ENCODE measurements at regions not wholly inside any gene's neighbourhood (a gene's known extent, or its start where the extent isn't known, plus 50 kb on each side); places are given as distances from the start of the nearest gene placed in this dataset.

GRCh38 chr6:51398793-51399192, 580.1 kb downstream of the TFAP2B start:
- ATAC-seq: no peak
- TF ChIP-seq ZNF8 (CRISPR knock-in tag; IDR thresholded peaks at IDR 0.05) (no peak), ZNF70 (CRISPR knock-in tag; IDR thresholded peaks at IDR 0.05) (no peak), ZFP3 (CRISPR knock-in tag; IDR thresholded peaks at IDR 0.05) (no peak)
- TF ChIP-seq, protein P1, sequence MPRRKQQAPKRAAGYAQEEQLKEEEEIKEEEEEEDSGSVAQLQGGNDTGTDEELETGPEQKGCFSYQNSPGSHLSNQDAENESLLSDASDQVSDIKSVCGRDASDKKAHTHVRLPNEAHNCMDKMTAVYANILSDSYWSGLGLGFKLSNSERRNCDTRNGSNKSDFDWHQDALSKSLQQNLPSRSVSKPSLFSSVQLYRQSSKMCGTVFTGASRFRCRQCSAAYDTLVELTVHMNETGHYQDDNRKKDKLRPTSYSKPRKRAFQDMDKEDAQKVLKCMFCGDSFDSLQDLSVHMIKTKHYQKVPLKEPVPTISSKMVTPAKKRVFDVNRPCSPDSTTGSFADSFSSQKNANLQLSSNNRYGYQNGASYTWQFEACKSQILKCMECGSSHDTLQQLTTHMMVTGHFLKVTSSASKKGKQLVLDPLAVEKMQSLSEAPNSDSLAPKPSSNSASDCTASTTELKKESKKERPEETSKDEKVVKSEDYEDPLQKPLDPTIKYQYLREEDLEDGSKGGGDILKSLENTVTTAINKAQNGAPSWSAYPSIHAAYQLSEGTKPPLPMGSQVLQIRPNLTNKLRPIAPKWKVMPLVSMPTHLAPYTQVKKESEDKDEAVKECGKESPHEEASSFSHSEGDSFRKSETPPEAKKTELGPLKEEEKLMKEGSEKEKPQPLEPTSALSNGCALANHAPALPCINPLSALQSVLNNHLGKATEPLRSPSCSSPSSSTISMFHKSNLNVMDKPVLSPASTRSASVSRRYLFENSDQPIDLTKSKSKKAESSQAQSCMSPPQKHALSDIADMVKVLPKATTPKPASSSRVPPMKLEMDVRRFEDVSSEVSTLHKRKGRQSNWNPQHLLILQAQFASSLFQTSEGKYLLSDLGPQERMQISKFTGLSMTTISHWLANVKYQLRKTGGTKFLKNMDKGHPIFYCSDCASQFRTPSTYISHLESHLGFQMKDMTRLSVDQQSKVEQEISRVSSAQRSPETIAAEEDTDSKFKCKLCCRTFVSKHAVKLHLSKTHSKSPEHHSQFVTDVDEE (CRISPR knock-in tag; IDR thresholded peaks at IDR 0.05): no peak

DNA sequence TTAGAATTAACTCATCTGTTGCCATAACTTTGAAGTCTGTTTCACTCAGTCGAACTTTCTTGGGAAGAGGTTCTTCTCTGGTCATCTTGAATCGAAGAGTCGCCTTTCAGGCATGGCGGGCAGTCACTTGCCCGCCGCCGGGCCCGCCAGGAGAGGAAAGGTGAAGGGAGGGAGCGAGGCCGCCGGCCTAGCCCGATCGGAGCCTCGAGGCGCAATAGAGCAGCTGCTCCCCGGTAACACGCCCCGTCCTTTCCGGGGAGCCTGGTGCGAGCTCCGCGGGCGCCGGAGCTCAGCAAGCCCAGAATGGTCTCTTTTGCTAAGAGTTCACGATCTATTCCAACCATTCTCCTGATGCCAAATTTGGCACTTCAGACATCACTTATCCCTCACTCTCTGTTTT, 591.8 kb downstream of the TFAP2B start:
- ATAC-seq: no peak
- no peak for TF ChIP-seq SNAI2 (CRISPR knock-in tag; IDR thresholded peaks at IDR 0.05)
- no peak for TF ChIP-seq ESRRG (CRISPR knock-in tag; IDR thresholded peaks at IDR 0.05)
- TF ChIP-seq PATZ1 (CRISPR knock-in tag; IDR thresholded peaks at IDR 0.05; ENCODE audit: borderline replicate concordance): no peak
- no peak for TF ChIP-seq CSRNP3 (CRISPR knock-in tag; IDR thresholded peaks at IDR 0.05)
- no peak for TF ChIP-seq GLIS3 (CRISPR knock-in tag; IDR thresholded peaks at IDR 0.05)
- TF ChIP-seq ARNTL (CRISPR knock-in tag; IDR thresholded peaks at IDR 0.05; ENCODE audit: borderline replicate concordance, low read depth): no peak
- no peak for TF ChIP-seq ZFP3 (CRISPR knock-in tag; IDR thresholded peaks at IDR 0.05)
- TF ChIP-seq POU6F1 (CRISPR knock-in tag; IDR thresholded peaks at IDR 0.05; ENCODE audit: borderline replicate concordance, low read depth): no peak
- no peak for TF ChIP-seq OSR1 (CRISPR knock-in tag; IDR thresholded peaks at IDR 0.05)
- TF ChIP-seq ZNF8 (CRISPR knock-in tag; IDR thresholded peaks at IDR 0.05): no peak
- no peak for TF ChIP-seq ZNF70 (CRISPR knock-in tag; IDR thresholded peaks at IDR 0.05)
- TF ChIP-seq PPARA (CRISPR knock-in tag; IDR thresholded peaks at IDR 0.05; ENCODE audit: borderline replicate concordance): no peak

- no peak for TF ChIP-seq ZFP3 (CRISPR knock-in tag; IDR thresholded peaks at IDR 0.05)
- TF ChIP-seq RARB (CRISPR knock-in tag; IDR thresholded peaks at IDR 0.05): no peak
- no peak for TF ChIP-seq POU6F1 (CRISPR knock-in tag; IDR thresholded peaks at IDR 0.05; ENCODE audit: borderline replicate concordance, low read depth)
- no peak for TF ChIP-seq TOX (CRISPR knock-in tag; IDR thresholded peaks at IDR 0.05; ENCODE audit: borderline replicate concordance)
- no peak for TF ChIP-seq ISL1 (CRISPR knock-in tag; IDR thresholded peaks at IDR 0.05)
- no peak for TF ChIP-seq CSDC2 (CRISPR knock-in tag; IDR thresholded peaks at IDR 0.05)
- no peak for TF ChIP-seq CSRNP3 (CRISPR knock-in tag; IDR thresholded peaks at IDR 0.05)
- TF ChIP-seq ZFP30 (CRISPR knock-in tag; IDR thresholded peaks at IDR 0.05): no peak
- TF ChIP-seq ZC3H10 (CRISPR knock-in tag; IDR thresholded peaks at IDR 0.05): no peak
- TF ChIP-seq OSR1 (CRISPR knock-in tag; IDR thresholded peaks at IDR 0.05): no peak
- no peak for TF ChIP-seq ESRRG (CRISPR knock-in tag; IDR thresholded peaks at IDR 0.05)
Observed at GRCh38 chr6:51411496-51412125, 592.9 kb downstream of the TFAP2B start.

More at GRCh38 chr6:51411496-51412125, 592.9 kb downstream of the TFAP2B start:
- no peak for ATAC-seq

Data from SK-N-SH treated with all-trans-retinoic acid at 6 μM for 48 hours (cell line).